ENCODE measurements at regions not wholly inside any gene's neighbourhood (a gene's known extent, or its start where the extent isn't known, plus 50 kb on each side); places are given as distances from the start of the nearest gene placed in this dataset.

- no peak for DNase-seq
- no peaks in the 10 kb centered on the region for H3K4me1 ChIP-seq
- TF ChIP-seq EP300 (IDR thresholded peaks at IDR 0.05) (no peak), POLR2AphosphoS5 (IDR thresholded peaks at IDR 0.05) (no peak), CTCF (IDR thresholded peaks at IDR 0.05) (no peak), POLR2A (IDR thresholded peaks at IDR 0.05) (no peak)
- H3K9me3 ChIP-seq = no peaks in the 10 kb centered on the region
- intact Hi-C loops (cut with DNase I) = no loop called here
- no peak overlapping the region for H3K4me3 ChIP-seq
- no peaks in the 10 kb centered on the region for H3K36me3 ChIP-seq
- H3K27ac ChIP-seq = no peak overlapping the region
- WGBS, 2 donors = 30 to 34% methylated on average over 9 of the region's 9 CpGs
- peaks cover 0 to 20% (median 0%) of the 10 kb centered on the region in 3 donors for H3K27me3 ChIP-seq
Observed at GRCh38 chr16:55035029-55035428, 104.4 kb downstream of the IRX5 start.

- no peak for DNase-seq
- H3K36me3 ChIP-seq = no peaks in the 10 kb centered on the region
- 76 to 79% methylated on average over 4 of the region's 4 CpGs for WGBS, 2 donors
- no peak for TF ChIP-seq POLR2A (IDR thresholded peaks at IDR 0.05)
- no peak for TF ChIP-seq EP300 (IDR thresholded peaks at IDR 0.05)
- no peaks in the 10 kb centered on the region for H3K4me1 ChIP-seq
- intact Hi-C loops (cut with DNase I) = no loop called here
- H3K9me3 ChIP-seq = no peaks in the 10 kb centered on the region
- H3K4me3 ChIP-seq = no peak overlapping the region
- H3K27ac ChIP-seq = no peak overlapping the region
- peaks cover 0 to 20% (median 0%) of the 10 kb centered on the region in 3 donors for H3K27me3 ChIP-seq
Observed at GRCh38 chr16:55035956-55036355, 105.3 kb downstream of the IRX5 start.

GRCh38 chr16:55036371-55036821 lies 105.7 kb downstream of the IRX5 start:
- Histone ChIP-seq H3K4me1 (no peaks in the 10 kb centered on the region), H3K9me3 (no peaks in the 10 kb centered on the region), H3K36me3 (no peaks in the 10 kb centered on the region), H3K27ac (no peak overlapping the region), H3K4me3 (no peak overlapping the region), H3K27me3 (peaks cover 0 to 20% (median 0%) of the 10 kb centered on the region in 3 donors)
- TF ChIP-seq EP300 (IDR thresholded peaks at IDR 0.05) (no peak), POLR2AphosphoS5 (IDR thresholded peaks at IDR 0.05) (no peak), POLR2A (IDR thresholded peaks at IDR 0.05) (no peak)
- WGBS, 2 donors = 91 to 92% methylated on average over 14 of the region's 14 CpGs
- intact Hi-C loops (cut with DNase I) = no loop called here
- no peak for DNase-seq

- Histone ChIP-seq H3K9me3 (no peaks in the 10 kb centered on the region), H3K36me3 (no peaks in the 10 kb centered on the region), H3K27me3 (peaks cover 0 to 17% (median 0%) of the 10 kb centered on the region in 3 donors), H3K4me1 (no peaks in the 10 kb centered on the region), H3K4me3 (no peak overlapping the region), H3K27ac (no peak overlapping the region)
- DNase-seq = no peak
- WGBS, 2 donors = 77 to 82% methylated on average over 4 of the region's 4 CpGs
- intact Hi-C loops (cut with DNase I) = no loop called here
- no peak for TF ChIP-seq CTCF (IDR thresholded peaks at IDR 0.05)
- TF ChIP-seq POLR2AphosphoS5 (IDR thresholded peaks at IDR 0.05) = no peak
Observed at GRCh38 chr16:55037046-55037445, 106.4 kb downstream of the IRX5 start.

GRCh38 chr16:55037966-55038365 lies 107.3 kb downstream of the IRX5 start:
- H3K27me3 ChIP-seq = peaks cover 0 to 10% (median 0%) of the 10 kb centered on the region in 3 donors
- H3K4me1 ChIP-seq = no peaks in the 10 kb centered on the region
- no peaks in the 10 kb centered on the region for H3K36me3 ChIP-seq
- no peaks in the 10 kb centered on the region for H3K9me3 ChIP-seq
- no peak overlapping the region for H3K27ac ChIP-seq
- no peak for DNase-seq
- intact Hi-C loops (cut with DNase I) = no loop called here
- no peak overlapping the region for H3K4me3 ChIP-seq
- TF ChIP-seq CTCF (IDR thresholded peaks at IDR 0.05) = no peak
- no peak for TF ChIP-seq POLR2AphosphoS5 (IDR thresholded peaks at IDR 0.05)
- WGBS, 2 donors = 66 to 67% methylated on average over 5 of the region's 5 CpGs

GRCh38 chr16:55039042-55039441 lies 108.4 kb downstream of the IRX5 start:
- Histone ChIP-seq H3K4me1 (no peaks in the 10 kb centered on the region), H3K27ac (no peak overlapping the region), H3K4me3 (no peak overlapping the region), H3K36me3 (no peaks in the 10 kb centered on the region), H3K9me3 (no peaks in the 10 kb centered on the region), H3K27me3 (peaks cover 0 to 4% (median 0%) of the 10 kb centered on the region in 3 donors)
- intact Hi-C loops (cut with DNase I) = no loop called here
- TF ChIP-seq EP300 (IDR thresholded peaks at IDR 0.05) = no peak
- no peak for TF ChIP-seq CTCF (IDR thresholded peaks at IDR 0.05)
- no peak for TF ChIP-seq POLR2AphosphoS5 (IDR thresholded peaks at IDR 0.05)
- TF ChIP-seq POLR2A (IDR thresholded peaks at IDR 0.05) = no peak
- no peak for DNase-seq
- WGBS, 2 donors = 75 to 84% methylated on average over 6 of the region's 6 CpGs

Measured in sigmoid colon (tissue), 6 donors.